ENCODE measurements at regions not wholly inside any gene's neighbourhood (a gene's known extent, or its start where the extent isn't known, plus 50 kb on each side); places are given as distances from the start of the nearest gene placed in this dataset.

DNA sequence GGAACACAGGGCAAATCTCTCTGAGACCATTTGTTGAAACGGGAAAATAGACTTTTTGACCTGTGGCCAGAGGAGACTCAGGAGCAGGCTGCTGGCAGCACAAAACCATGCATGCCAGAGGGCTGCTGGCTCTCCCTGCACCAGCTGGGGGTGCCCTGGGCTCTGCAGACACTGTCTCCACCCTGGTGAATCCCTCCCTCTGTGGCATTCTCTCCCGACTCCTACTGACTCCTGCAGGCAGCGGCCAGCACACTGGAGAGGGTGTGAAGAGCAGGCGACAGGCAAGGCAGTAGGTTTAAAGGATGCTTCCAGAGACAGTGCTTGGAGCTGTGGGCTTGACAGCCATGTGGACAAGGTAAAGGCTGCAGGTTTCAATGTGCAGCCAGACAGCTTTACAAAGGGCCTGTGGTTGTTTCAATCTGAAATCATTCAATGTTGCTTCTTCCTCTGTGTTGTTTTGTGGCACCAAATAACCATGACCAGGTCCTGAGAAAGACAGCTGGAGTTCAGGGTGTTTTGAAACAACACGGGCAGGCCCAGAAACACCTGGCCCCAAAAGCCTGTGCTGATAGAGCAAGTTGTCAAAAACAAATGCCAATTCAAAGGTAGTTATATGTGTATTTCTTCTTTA lies 431.0 kb upstream of the ATP10A start:
- no peaks in the 10 kb centered on the region for H3K9me3 ChIP-seq (ENCODE audit: insufficient read depth, low read length)
- H3K4me3 ChIP-seq (ENCODE audit: low read length): no peak overlapping the region
- H3K27ac ChIP-seq (ENCODE audit: low read length): no peak overlapping the region
- no peaks in the 10 kb centered on the region for H3K79me2 ChIP-seq (ENCODE audit: low read length)
- no peaks in the 10 kb centered on the region for H3K36me3 ChIP-seq (replicated peaks; ENCODE audit: low read depth, low read length)
- no peaks in the 10 kb centered on the region for H3K4me1 ChIP-seq (ENCODE audit: low read length)
- no peak for TF ChIP-seq EZH2phosphoT487 (IDR thresholded peaks at IDR 0.05; ENCODE audit: low read depth)
- TF ChIP-seq, protein P1, sequence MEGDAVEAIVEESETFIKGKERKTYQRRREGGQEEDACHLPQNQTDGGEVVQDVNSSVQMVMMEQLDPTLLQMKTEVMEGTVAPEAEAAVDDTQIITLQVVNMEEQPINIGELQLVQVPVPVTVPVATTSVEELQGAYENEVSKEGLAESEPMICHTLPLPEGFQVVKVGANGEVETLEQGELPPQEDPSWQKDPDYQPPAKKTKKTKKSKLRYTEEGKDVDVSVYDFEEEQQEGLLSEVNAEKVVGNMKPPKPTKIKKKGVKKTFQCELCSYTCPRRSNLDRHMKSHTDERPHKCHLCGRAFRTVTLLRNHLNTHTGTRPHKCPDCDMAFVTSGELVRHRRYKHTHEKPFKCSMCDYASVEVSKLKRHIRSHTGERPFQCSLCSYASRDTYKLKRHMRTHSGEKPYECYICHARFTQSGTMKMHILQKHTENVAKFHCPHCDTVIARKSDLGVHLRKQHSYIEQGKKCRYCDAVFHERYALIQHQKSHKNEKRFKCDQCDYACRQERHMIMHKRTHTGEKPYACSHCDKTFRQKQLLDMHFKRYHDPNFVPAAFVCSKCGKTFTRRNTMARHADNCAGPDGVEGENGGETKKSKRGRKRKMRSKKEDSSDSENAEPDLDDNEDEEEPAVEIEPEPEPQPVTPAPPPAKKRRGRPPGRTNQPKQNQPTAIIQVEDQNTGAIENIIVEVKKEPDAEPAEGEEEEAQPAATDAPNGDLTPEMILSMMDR (IDR thresholded peaks at IDR 0.05; ENCODE audit: low read depth, low read length): no peak
- no peak overlapping the region for H3K4me2 ChIP-seq (ENCODE audit: low read length)
- no peaks in the 10 kb centered on the region for H4K20me1 ChIP-seq (ENCODE audit: insufficient read depth, low read length)
- no peaks in the 10 kb centered on the region for H3K27me3 ChIP-seq (ENCODE audit: low read depth, low read length)
- no peak overlapping the region for H3K9ac ChIP-seq (ENCODE audit: low read length)
- no peak overlapping the region for H2AFZ ChIP-seq (ENCODE audit: low read depth, low read length)

DNA sequence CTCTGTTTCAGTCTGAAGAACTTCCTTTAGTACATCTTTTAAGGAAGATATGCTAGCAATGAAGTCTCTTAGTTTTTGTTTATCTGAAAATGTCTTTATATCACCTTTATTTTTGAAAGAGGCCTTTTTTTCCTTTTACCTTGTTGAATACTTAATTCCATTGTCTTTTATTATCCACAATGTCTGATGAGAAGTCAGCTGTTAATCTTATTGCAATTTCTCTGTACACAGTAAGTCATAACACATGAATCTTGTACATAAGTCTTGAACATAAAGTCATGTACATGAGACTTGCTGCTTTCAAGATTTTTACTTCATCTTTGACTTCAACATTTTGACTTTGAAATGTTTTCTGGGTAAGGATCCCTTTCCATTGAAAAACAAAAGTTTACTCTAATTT lies 424.3 kb upstream of the ATP10A start:
- Histone ChIP-seq H3K4me2 (ENCODE audit: low read length) (no peak overlapping the region), H3K4me3 (ENCODE audit: low read length) (no peak overlapping the region), H3K4me1 (ENCODE audit: low read length) (no peaks in the 10 kb centered on the region), H3K79me2 (ENCODE audit: low read length) (no peaks in the 10 kb centered on the region), H3K36me3 (replicated peaks; ENCODE audit: low read depth, low read length) (no peaks in the 10 kb centered on the region), H2AFZ (ENCODE audit: low read depth, low read length) (no peak overlapping the region), H3K9ac (ENCODE audit: low read length) (no peak overlapping the region), H4K20me1 (ENCODE audit: insufficient read depth, low read length) (no peaks in the 10 kb centered on the region), H3K27me3 (ENCODE audit: low read depth, low read length) (no peaks in the 10 kb centered on the region), H3K27ac (ENCODE audit: low read length) (no peak overlapping the region), H3K9me3 (ENCODE audit: insufficient read depth, low read length) (no peaks in the 10 kb centered on the region)
- TF ChIP-seq EZH2phosphoT487 (IDR thresholded peaks at IDR 0.05; ENCODE audit: low read depth): no peak
- TF ChIP-seq, protein P1 (IDR thresholded peaks at IDR 0.05; ENCODE audit: low read depth, low read length): no peak

GRCh38 chr15:26280281-26280680 lies 417.2 kb upstream of the ATP10A start:
- no peaks in the 10 kb centered on the region for H3K4me1 ChIP-seq (ENCODE audit: low read length)
- no peak overlapping the region for H3K27ac ChIP-seq (ENCODE audit: low read length)
- no peak overlapping the region for H3K9ac ChIP-seq (ENCODE audit: low read length)
- H3K4me3 ChIP-seq (ENCODE audit: low read length): no peak overlapping the region
- no peak overlapping the region for H2AFZ ChIP-seq (ENCODE audit: low read depth, low read length)
- no peaks in the 10 kb centered on the region for H3K9me3 ChIP-seq (ENCODE audit: insufficient read depth, low read length)
- H3K27me3 ChIP-seq (ENCODE audit: low read depth, low read length): no peaks in the 10 kb centered on the region
- no peaks in the 10 kb centered on the region for H3K36me3 ChIP-seq (replicated peaks; ENCODE audit: low read depth, low read length)
- H4K20me1 ChIP-seq (ENCODE audit: insufficient read depth, low read length): no peaks in the 10 kb centered on the region
- H3K4me2 ChIP-seq (ENCODE audit: low read length): no peak overlapping the region
- TF ChIP-seq, protein P1 (IDR thresholded peaks at IDR 0.05; ENCODE audit: low read depth, low read length): no peak
- TF ChIP-seq EZH2phosphoT487 (IDR thresholded peaks at IDR 0.05; ENCODE audit: low read depth): no peak
- no peaks in the 10 kb centered on the region for H3K79me2 ChIP-seq (ENCODE audit: low read length)

DNA sequence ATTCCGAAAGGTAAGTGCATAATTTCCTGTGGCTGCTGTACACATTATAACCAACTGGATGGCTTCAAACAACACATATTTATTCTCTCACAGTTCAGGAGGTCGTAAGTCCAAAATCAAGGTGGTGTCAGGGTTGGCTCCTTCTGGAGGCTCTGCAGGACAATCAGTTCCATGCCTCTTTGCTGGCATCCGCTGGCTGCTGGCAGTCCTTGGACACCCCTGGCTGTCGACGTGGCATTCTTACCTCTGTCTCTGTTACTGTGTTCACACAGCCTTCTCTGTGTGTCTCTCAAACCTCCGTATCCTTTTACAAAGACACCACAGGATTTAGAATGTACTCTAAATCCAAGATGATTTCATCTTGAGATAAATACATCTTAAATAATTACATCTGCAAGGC lies 398.8 kb upstream of the ATP10A start:
- Histone ChIP-seq H3K36me3 (replicated peaks; ENCODE audit: low read depth, low read length) (no peaks in the 10 kb centered on the region), H3K4me1 (ENCODE audit: low read length) (no peaks in the 10 kb centered on the region), H3K4me2 (ENCODE audit: low read length) (no peak overlapping the region), H3K4me3 (ENCODE audit: low read length) (no peak overlapping the region), H4K20me1 (ENCODE audit: insufficient read depth, low read length) (no peaks in the 10 kb centered on the region), H3K27me3 (ENCODE audit: low read depth, low read length) (no peaks in the 10 kb centered on the region), H3K9ac (ENCODE audit: low read length) (no peak overlapping the region), H2AFZ (ENCODE audit: low read depth, low read length) (no peak overlapping the region), H3K27ac (ENCODE audit: low read length) (no peak overlapping the region), H3K79me2 (ENCODE audit: low read length) (no peaks in the 10 kb centered on the region), H3K9me3 (ENCODE audit: insufficient read depth, low read length) (no peaks in the 10 kb centered on the region)
- no peak for TF ChIP-seq EZH2phosphoT487 (IDR thresholded peaks at IDR 0.05; ENCODE audit: low read depth)
- TF ChIP-seq, protein P1 (IDR thresholded peaks at IDR 0.05; ENCODE audit: low read depth, low read length): no peak

Measured in OCI-LY3 (cell line).